ENCODE measurements at regions not wholly inside any gene's neighbourhood (a gene's known extent, or its start where the extent isn't known, plus 50 kb on each side); places are given as distances from the start of the nearest gene placed in this dataset.

- H2AFZ ChIP-seq (ENCODE audit: low read length), result no peak overlapping the region
- H3K4me3 ChIP-seq (ENCODE audit: extremely low read depth in 1 of 4, insufficient read depth in 2 of 4, low read depth in 3 of 4, low read length in 4 of 4), result no peak overlapping the region
- H3K14ac ChIP-seq (ENCODE audit: insufficient read length), result no peak overlapping the region
- no peak overlapping the region for H3K18ac ChIP-seq (ENCODE audit: extremely low read depth, low read length)
- H3K23me2 ChIP-seq (ENCODE audit: low read depth, low read length), result peaks cover 3% of the 10 kb centered on the region; the same call in 1 of the 2 replicates
- H2AK5ac ChIP-seq (ENCODE audit: low read depth, low read length), result no peak overlapping the region
- ChIA-PET CTCF (ENCODE audit: partially characterized antibody) (interaction anchor here (0.7 to 1.3 kb wide), 7 partner anchors 10 to 196 kb away, joined by 3 to 14 read pairs (median 3); no protein-coding TSS in a partner anchor), POLR2A (ENCODE audit: partially characterized antibody) (no interaction called here)
- no peak overlapping the region for H4K91ac ChIP-seq (replicated peaks; ENCODE audit: insufficient read length, low read length)
- no peak overlapping the region for H4K8ac ChIP-seq (ENCODE audit: extremely low read depth, insufficient read depth, low read length)
- H2BK20ac ChIP-seq (ENCODE audit: low read length), result no peak overlapping the region
- H4K5ac ChIP-seq (ENCODE audit: insufficient read length, low read depth, low read length), result no peak overlapping the region
- no peak overlapping the region for H3K27ac ChIP-seq (ENCODE audit: low read depth, low read length)
- H3K27me3 ChIP-seq (replicated peaks in 1 of 4; ENCODE audit: control insufficient read depth in 3 of 4, extremely low read depth in 1 of 4, insufficient read depth in 3 of 4, low read length in 3 of 4), result no peaks in the 10 kb centered on the region
- H3K36me3 ChIP-seq (ENCODE audit: control insufficient read depth in 2 of 4, insufficient read depth in 4 of 4, low read length in 3 of 4), result no peaks in the 10 kb centered on the region
- no peaks in the 10 kb centered on the region for H3K79me2 ChIP-seq (ENCODE audit: control insufficient read depth in 1 of 2, insufficient read depth in 2 of 2, low read length in 2 of 2)
- H3K79me1 ChIP-seq (ENCODE audit: low read depth, low read length), result no peaks in the 10 kb centered on the region
- no peak overlapping the region for H3K23ac ChIP-seq (ENCODE audit: insufficient read length)
- TF ChIP-seq TEAD4 (IDR thresholded peaks at IDR 0.05; ENCODE audit: low read depth, low read length), result no peak
- TF ChIP-seq RAD21 (IDR thresholded peaks at IDR 0.05 in 1 of 2, conservative IDR thresholded peaks at IDR 0.05 in 1 of 2; ENCODE audit: low read depth in 2 of 2, low read length in 2 of 2), result peak; percentile 71 to 78
- TF ChIP-seq, protein P1, sequence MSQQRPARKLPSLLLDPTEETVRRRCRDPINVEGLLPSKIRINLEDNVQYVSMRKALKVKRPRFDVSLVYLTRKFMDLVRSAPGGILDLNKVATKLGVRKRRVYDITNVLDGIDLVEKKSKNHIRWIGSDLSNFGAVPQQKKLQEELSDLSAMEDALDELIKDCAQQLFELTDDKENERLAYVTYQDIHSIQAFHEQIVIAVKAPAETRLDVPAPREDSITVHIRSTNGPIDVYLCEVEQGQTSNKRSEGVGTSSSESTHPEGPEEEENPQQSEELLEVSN (IDR thresholded peaks at IDR 0.05), result no peak
- peak in 2 of 3 experiments; percentile 32 to 43; a peak in 2 of 4 replicates for TF ChIP-seq CTCF (IDR thresholded peaks at IDR 0.05; ENCODE audit: control extremely low read depth in 1 of 3, insufficient read depth in 1 of 3, low read depth in 1 of 3, low read length in 3 of 3)
- TF ChIP-seq YY1 (IDR thresholded peaks at IDR 0.05; ENCODE audit: low read depth, low read length), result no peak
- no peaks in the 10 kb centered on the region for H3K9me3 ChIP-seq (ENCODE audit: insufficient read depth in 2 of 2, low read depth in 1 of 2, low read length in 1 of 2)
- no peaks in the 10 kb centered on the region for H4K20me1 ChIP-seq (replicated peaks in 1 of 2; ENCODE audit: control insufficient read depth in 1 of 2, insufficient read depth in 2 of 2, low read length in 2 of 2)
- no peak overlapping the region for H3K9ac ChIP-seq (replicated peaks in 1 of 4; ENCODE audit: extremely low read depth in 1 of 4, low read depth in 3 of 4, low read length in 3 of 4)
- no peak overlapping the region for H3K4ac ChIP-seq (replicated peaks; ENCODE audit: insufficient read length, low read depth, low read length)
- H3K56ac ChIP-seq (replicated peaks; ENCODE audit: insufficient read length, low read depth, low read length), result no peak overlapping the region
- WGBS, 2 experiments (ENCODE audit: extremely low coverage in 1 of 2, insufficient coverage in 1 of 2, insufficient read length in 1 of 2, insufficient replicate concordance in 2 of 2, low coverage in 1 of 2, low lambda C conversion rate in 2 of 2, missing lambda C conversion rate in 1 of 2), result 100% methylated on average over 1 of the region's 1 CpG; no CpG with 5 or more reads in 1 of the 2 experiments
- no peak for DNase-seq (ENCODE audit: low read depth in 1 of 2, low spot score in 2 of 2)
- FAIRE-seq, result no peak
- no peaks in the 10 kb centered on the region for H3K4me1 ChIP-seq (replicated peaks in 1 of 4; ENCODE audit: control insufficient read depth in 3 of 4, insufficient read depth in 4 of 4, low read length in 3 of 4)
- no peak overlapping the region for H2BK12ac ChIP-seq (ENCODE audit: low read depth, low read length)
- H2BK120ac ChIP-seq (replicated peaks; ENCODE audit: low read depth, low read length), result no peak overlapping the region
- no peak overlapping the region for H2BK5ac ChIP-seq (ENCODE audit: low read depth, low read length)
- H2BK15ac ChIP-seq (ENCODE audit: low read length), result no peak overlapping the region
- no peak overlapping the region for H3K4me2 ChIP-seq (ENCODE audit: insufficient read depth in 1 of 2, low read depth in 2 of 2, low read length in 2 of 2)
Measured at GRCh38 chr4:163816494-163816893, 322.0 kb downstream of the TMA16 start.

Measured in H1 (cell line).